GM12878 (cell line): ENCODE measurements at regions not wholly inside any gene's neighbourhood (a gene's known extent, or its start where the extent isn't known, plus 50 kb on each side); places are given as distances from the start of the nearest gene placed in this dataset.
"Not testable (repeated sequence)": the region's sequence is repeated elsewhere in the genome, so short reads cannot be mapped to it uniquely, and the experiment has no call there.

ENCODE experiments used
- BCL3 ChIP-seq: IDR thresholded peaks from 2 replicates; pipeline ENCODE4 v1.6.1; 2011; ENCODE audit warnings: borderline replicate concordance, low read depth, mild to moderate bottlenecking, moderate library complexity, low read length; ENCODE audit not compliant: insufficient read depth, poor library complexity, severe bottlenecking
- FOXM1 ChIP-seq: IDR thresholded peaks from 2 replicates; pipeline ENCODE4 v1.6.1; 2012; ENCODE audit warnings: low read depth, mild to moderate bottlenecking, inconsistent platforms, low read length, moderate library complexity
- POLR2A ChIP-seq: IDR thresholded peaks from 2 replicates; pipeline ENCODE4 v1.6.1; 2011; ENCODE audit warnings: low read depth, mild to moderate bottlenecking, low read length
- RELA ChIP-seq: fragments of 450-650 bp; IDR thresholded peaks from 2 replicates; pipeline ENCODE4 v1.8.0; 2014; ENCODE audit warnings: borderline replicate concordance; ENCODE audit not compliant: partially characterized antibody
- TCF7 ChIP-seq: IDR thresholded peaks from 2 replicates; pipeline ENCODE4 v1.6.1; 2014; ENCODE audit warnings: antibody characterized with exemption, borderline replicate concordance
- YY1 ChIP-seq: IDR thresholded peaks from 2 replicates; pipeline ENCODE4 v1.6.1; 2011; ENCODE audit warnings: low read depth, mild to moderate bottlenecking, low read length
- ZBTB33 ChIP-seq: fragments of 450-650 bp; IDR thresholded peaks from 2 replicates; pipeline ENCODE4 v1.6.1; 2017; ENCODE audit warnings: mild to moderate bottlenecking

- not testable (repeated sequence) for TF ChIP-seq BCL3, POLR2A, RELA, TCF7, ZBTB33, YY1, FOXM1
Measured at GRCh38 chrX:142270166-142270565, 65.1 kb upstream of the MAGEC2 start.
